ENCODE measurements at regions not wholly inside any gene's neighbourhood (a gene's known extent, or its start where the extent isn't known, plus 50 kb on each side); places are given as distances from the start of the nearest gene placed in this dataset.

DNA sequence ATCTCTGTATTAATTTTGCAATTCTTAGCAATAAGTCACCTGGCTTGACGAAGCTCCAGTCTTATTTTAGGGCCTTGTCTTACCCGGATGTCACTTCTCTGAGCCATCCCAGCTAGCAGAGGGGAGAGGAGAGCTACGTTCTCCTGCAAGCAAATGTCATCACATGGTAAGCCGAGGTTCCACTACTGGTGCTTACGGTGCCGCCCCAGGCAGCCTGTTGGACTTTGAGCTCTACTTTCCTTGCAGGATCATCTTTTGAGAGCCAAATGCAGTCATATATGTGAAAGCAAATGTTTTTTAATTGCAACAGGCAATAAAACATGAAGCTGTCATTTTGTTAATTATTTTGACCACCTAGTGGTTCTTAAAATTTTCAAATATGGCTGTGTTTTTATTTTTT is 140.9 kb downstream of the FAM43A start:
- no peaks in the 10 kb centered on the region for H3K79me2 ChIP-seq (replicated peaks; ENCODE audit: insufficient read depth)
- no peak overlapping the region for H3K4me3 Mint-ChIP-seq
- H3K36me3 Mint-ChIP-seq (ENCODE audit: low read depth), result no peaks in the 10 kb centered on the region
- peaks cover 2% of the 10 kb centered on the region for H3K27me3 Mint-ChIP-seq (ENCODE audit: insufficient read depth, low read depth, poor library complexity)
- 0 out of 3 replicates have a peak, but pooled peaks cover 4% of the 10 kb centered on the region for H3K4me1 Mint-ChIP-seq
- H3K27ac ChIP-seq (ENCODE audit: low read depth), result no peak overlapping the region
- H3K4me3 ChIP-seq, result no peak overlapping the region
- no peak overlapping the region for H3K27ac Mint-ChIP-seq
- TF ChIP-seq EZH2 (IDR thresholded peaks at IDR 0.05; ENCODE audit: low read depth, unreplicated experiment), result no peak
- TF ChIP-seq JUNB (IDR thresholded peaks at IDR 0.05; ENCODE audit: unreplicated experiment), result no peak
- TF ChIP-seq STAT1 (IDR thresholded peaks at IDR 0.05; ENCODE audit: unreplicated experiment), result no peak
- TF ChIP-seq, protein P1, sequence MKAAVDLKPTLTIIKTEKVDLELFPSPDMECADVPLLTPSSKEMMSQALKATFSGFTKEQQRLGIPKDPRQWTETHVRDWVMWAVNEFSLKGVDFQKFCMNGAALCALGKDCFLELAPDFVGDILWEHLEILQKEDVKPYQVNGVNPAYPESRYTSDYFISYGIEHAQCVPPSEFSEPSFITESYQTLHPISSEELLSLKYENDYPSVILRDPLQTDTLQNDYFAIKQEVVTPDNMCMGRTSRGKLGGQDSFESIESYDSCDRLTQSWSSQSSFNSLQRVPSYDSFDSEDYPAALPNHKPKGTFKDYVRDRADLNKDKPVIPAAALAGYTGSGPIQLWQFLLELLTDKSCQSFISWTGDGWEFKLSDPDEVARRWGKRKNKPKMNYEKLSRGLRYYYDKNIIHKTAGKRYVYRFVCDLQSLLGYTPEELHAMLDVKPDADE (IDR thresholded peaks at IDR 0.05), result no peak
- TF ChIP-seq, protein P2, sequence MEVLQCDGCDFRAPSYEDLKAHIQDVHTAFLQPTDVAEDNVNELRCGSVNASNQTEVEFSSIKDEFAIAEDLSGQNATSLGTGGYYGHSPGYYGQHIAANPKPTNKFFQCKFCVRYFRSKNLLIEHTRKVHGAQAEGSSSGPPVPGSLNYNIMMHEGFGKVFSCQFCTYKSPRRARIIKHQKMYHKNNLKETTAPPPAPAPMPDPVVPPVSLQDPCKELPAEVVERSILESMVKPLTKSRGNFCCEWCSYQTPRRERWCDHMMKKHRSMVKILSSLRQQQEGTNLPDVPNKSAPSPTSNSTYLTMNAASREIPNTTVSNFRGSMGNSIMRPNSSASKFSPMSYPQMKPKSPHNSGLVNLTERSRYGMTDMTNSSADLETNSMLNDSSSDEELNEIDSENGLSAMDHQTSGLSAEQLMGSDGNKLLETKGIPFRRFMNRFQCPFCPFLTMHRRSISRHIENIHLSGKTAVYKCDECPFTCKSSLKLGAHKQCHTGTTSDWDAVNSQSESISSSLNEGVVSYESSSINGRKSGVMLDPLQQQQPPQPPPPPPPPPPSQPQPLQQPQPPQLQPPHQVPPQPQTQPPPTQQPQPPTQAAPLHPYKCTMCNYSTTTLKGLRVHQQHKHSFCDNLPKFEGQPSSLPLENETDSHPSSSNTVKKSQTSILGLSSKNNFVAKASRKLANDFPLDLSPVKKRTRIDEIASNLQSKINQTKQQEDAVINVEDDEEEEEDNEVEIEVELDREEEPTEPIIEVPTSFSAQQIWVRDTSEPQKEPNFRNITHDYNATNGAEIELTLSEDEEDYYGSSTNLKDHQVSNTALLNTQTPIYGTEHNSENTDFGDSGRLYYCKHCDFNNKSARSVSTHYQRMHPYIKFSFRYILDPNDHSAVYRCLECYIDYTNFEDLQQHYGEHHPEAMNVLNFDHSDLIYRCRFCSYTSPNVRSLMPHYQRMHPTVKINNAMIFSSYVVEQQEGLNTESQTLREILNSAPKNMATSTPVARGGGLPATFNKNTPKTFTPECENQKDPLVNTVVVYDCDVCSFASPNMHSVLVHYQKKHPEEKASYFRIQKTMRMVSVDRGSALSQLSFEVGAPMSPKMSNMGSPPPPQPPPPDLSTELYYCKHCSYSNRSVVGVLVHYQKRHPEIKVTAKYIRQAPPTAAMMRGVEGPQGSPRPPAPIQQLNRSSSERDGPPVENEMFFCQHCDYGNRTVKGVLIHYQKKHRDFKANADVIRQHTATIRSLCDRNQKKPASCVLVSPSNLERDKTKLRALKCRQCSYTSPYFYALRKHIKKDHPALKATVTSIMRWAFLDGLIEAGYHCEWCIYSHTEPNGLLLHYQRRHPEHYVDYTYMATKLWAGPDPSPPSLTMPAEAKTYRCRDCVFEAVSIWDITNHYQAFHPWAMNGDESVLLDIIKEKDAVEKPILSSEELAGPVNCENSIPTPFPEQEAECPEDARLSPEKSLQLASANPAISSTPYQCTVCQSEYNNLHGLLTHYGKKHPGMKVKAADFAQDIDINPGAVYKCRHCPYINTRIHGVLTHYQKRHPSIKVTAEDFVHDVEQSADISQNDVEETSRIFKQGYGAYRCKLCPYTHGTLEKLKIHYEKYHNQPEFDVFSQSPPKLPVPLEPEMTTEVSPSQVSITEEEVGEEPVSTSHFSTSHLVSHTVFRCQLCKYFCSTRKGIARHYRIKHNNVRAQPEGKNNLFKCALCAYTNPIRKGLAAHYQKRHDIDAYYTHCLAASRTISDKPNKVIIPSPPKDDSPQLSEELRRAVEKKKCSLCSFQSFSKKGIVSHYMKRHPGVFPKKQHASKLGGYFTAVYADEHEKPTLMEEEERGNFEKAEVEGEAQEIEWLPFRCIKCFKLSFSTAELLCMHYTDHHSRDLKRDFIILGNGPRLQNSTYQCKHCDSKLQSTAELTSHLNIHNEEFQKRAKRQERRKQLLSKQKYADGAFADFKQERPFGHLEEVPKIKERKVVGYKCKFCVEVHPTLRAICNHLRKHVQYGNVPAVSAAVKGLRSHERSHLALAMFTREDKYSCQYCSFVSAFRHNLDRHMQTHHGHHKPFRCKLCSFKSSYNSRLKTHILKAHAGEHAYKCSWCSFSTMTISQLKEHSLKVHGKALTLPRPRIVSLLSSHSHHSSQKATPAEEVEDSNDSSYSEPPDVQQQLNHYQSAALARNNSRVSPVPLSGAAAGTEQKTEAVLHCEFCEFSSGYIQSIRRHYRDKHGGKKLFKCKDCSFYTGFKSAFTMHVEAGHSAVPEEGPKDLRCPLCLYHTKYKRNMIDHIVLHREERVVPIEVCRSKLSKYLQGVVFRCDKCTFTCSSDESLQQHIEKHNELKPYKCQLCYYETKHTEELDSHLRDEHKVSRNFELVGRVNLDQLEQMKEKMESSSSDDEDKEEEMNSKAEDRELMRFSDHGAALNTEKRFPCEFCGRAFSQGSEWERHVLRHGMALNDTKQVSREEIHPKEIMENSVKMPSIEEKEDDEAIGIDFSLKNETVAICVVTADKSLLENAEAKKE (CRISPR knock-in tag; IDR thresholded peaks at IDR 0.05), result no peak
- no peak for TF ChIP-seq NANOG (IDR thresholded peaks at IDR 0.05; ENCODE audit: borderline replicate concordance)
- no peak for TF ChIP-seq ZNF331 (CRISPR knock-in tag; IDR thresholded peaks at IDR 0.05; ENCODE audit: low read depth)
- no peak for TF ChIP-seq EZH2phosphoT487 (IDR thresholded peaks at IDR 0.05; ENCODE audit: unreplicated experiment)
- TF ChIP-seq CREB1 (CRISPR knock-in tag; IDR thresholded peaks at IDR 0.05; ENCODE audit: low read depth), result no peak
- TF ChIP-seq, protein P3, sequence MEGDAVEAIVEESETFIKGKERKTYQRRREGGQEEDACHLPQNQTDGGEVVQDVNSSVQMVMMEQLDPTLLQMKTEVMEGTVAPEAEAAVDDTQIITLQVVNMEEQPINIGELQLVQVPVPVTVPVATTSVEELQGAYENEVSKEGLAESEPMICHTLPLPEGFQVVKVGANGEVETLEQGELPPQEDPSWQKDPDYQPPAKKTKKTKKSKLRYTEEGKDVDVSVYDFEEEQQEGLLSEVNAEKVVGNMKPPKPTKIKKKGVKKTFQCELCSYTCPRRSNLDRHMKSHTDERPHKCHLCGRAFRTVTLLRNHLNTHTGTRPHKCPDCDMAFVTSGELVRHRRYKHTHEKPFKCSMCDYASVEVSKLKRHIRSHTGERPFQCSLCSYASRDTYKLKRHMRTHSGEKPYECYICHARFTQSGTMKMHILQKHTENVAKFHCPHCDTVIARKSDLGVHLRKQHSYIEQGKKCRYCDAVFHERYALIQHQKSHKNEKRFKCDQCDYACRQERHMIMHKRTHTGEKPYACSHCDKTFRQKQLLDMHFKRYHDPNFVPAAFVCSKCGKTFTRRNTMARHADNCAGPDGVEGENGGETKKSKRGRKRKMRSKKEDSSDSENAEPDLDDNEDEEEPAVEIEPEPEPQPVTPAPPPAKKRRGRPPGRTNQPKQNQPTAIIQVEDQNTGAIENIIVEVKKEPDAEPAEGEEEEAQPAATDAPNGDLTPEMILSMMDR (conservative IDR thresholded peaks at IDR 0.05; ENCODE audit: low read depth in 2 of 2), result no peak
- TF ChIP-seq, protein P4, sequence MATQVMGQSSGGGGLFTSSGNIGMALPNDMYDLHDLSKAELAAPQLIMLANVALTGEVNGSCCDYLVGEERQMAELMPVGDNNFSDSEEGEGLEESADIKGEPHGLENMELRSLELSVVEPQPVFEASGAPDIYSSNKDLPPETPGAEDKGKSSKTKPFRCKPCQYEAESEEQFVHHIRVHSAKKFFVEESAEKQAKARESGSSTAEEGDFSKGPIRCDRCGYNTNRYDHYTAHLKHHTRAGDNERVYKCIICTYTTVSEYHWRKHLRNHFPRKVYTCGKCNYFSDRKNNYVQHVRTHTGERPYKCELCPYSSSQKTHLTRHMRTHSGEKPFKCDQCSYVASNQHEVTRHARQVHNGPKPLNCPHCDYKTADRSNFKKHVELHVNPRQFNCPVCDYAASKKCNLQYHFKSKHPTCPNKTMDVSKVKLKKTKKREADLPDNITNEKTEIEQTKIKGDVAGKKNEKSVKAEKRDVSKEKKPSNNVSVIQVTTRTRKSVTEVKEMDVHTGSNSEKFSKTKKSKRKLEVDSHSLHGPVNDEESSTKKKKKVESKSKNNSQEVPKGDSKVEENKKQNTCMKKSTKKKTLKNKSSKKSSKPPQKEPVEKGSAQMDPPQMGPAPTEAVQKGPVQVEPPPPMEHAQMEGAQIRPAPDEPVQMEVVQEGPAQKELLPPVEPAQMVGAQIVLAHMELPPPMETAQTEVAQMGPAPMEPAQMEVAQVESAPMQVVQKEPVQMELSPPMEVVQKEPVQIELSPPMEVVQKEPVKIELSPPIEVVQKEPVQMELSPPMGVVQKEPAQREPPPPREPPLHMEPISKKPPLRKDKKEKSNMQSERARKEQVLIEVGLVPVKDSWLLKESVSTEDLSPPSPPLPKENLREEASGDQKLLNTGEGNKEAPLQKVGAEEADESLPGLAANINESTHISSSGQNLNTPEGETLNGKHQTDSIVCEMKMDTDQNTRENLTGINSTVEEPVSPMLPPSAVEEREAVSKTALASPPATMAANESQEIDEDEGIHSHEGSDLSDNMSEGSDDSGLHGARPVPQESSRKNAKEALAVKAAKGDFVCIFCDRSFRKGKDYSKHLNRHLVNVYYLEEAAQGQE (IDR thresholded peaks at IDR 0.05; ENCODE audit: unreplicated experiment), result no peak
- TF ChIP-seq POLR2AphosphoS5 (IDR thresholded peaks at IDR 0.05; ENCODE audit: low read depth), result no peak
- H3F3A ChIP-seq (replicated peaks; ENCODE audit: low read depth), result no peaks in the 10 kb centered on the region
- H3K27me3 ChIP-seq (ENCODE audit: insufficient read depth), result no peaks in the 10 kb centered on the region
- no peaks in the 10 kb centered on the region for H3K36me3 ChIP-seq (ENCODE audit: insufficient read depth)
- no peak overlapping the region for H2AFZ ChIP-seq
- DNase-seq (ENCODE audit: low spot score) (no peak), ATAC-seq (no peak)
- no peaks in the 10 kb centered on the region; the same call in 2 of the 3 replicates for H3K9me3 Mint-ChIP-seq
- no peak overlapping the region for H3K4me2 ChIP-seq
- H3K4me1 ChIP-seq (ENCODE audit: insufficient read depth), result no peaks in the 10 kb centered on the region
- H4K20me1 ChIP-seq (replicated peaks; ENCODE audit: insufficient read depth), result no peaks in the 10 kb centered on the region
- 0 out of 2 replicates have a peak, but pooled peaks cover 5% of the 10 kb centered on the region for H3K9me2 ChIP-seq (ENCODE audit: insufficient read depth)

Data from GM23338 (cell line).